ENCODE measurements at regions not wholly inside any gene's neighbourhood (a gene's known extent, or its start where the extent isn't known, plus 50 kb on each side); places are given as distances from the start of the nearest gene placed in this dataset.

GRCh38 chr4:175916626-175917351, 104.7 kb upstream of the GPM6A start:
- TF ChIP-seq CTCF (IDR thresholded peaks at IDR 0.05): no peak
- H3K4me1 Mint-ChIP-seq: no peaks in the 10 kb centered on the region
- DNase-seq: no peak
- no peak overlapping the region for H3K27ac ChIP-seq (ENCODE audit: low read length)
- H3K9me3 Mint-ChIP-seq: peaks cover 4 to 9% of the 10 kb centered on the region in 2 donors
- no peaks in the 10 kb centered on the region for H3K4me1 ChIP-seq (ENCODE audit: control insufficient read depth, insufficient read depth, low read length)
- no peaks in the 10 kb centered on the region for H3K9me3 ChIP-seq (ENCODE audit: control insufficient read depth, insufficient read depth, low read length)
- H3K36me3 ChIP-seq (ENCODE audit: control insufficient read depth, insufficient read depth, low read length): no peaks in the 10 kb centered on the region
- no peak overlapping the region for H3K27ac Mint-ChIP-seq
- no peak for ATAC-seq
- intact Hi-C loops (cut with micrococcal nuclease): no loop called here
- no peak overlapping the region for H3K4me3 Mint-ChIP-seq
- no peaks in the 10 kb centered on the region for H3K27me3 ChIP-seq (ENCODE audit: control insufficient read depth, insufficient read depth, low read length)
- no peaks in the 10 kb centered on the region for H3K27me3 Mint-ChIP-seq (ENCODE audit: low read depth in 2 of 2)
- no peak overlapping the region for H3K4me3 ChIP-seq (ENCODE audit: low read length)
- WGBS (ENCODE audit: insufficient coverage): 90% methylated on average over 6 of the region's 6 CpGs
- no peaks in the 10 kb centered on the region for H3K36me3 Mint-ChIP-seq

- H3K36me3 Mint-ChIP-seq: no peaks in the 10 kb centered on the region
- no peaks in the 10 kb centered on the region for H3K4me1 ChIP-seq (ENCODE audit: control insufficient read depth, insufficient read depth, low read length)
- no peak overlapping the region for H3K4me3 ChIP-seq (ENCODE audit: low read length)
- peaks cover 2% of the 10 kb centered on the region in 2 donors for H3K9me3 Mint-ChIP-seq
- no peak overlapping the region for H3K27ac Mint-ChIP-seq
- H3K27ac ChIP-seq (ENCODE audit: low read length): no peak overlapping the region
- TF ChIP-seq CTCF (IDR thresholded peaks at IDR 0.05): no peak
- no peaks in the 10 kb centered on the region for H3K36me3 ChIP-seq (ENCODE audit: control insufficient read depth, insufficient read depth, low read length)
- 88% methylated on average over 4 of the region's 5 CpGs for WGBS (ENCODE audit: insufficient coverage)
- intact Hi-C loops (cut with micrococcal nuclease): no loop called here
- no peak for ATAC-seq
- no peaks in the 10 kb centered on the region for H3K4me1 Mint-ChIP-seq
- DNase-seq: no peak
- H3K9me3 ChIP-seq (ENCODE audit: control insufficient read depth, insufficient read depth, low read length): no peaks in the 10 kb centered on the region
- H3K27me3 ChIP-seq (ENCODE audit: control insufficient read depth, insufficient read depth, low read length): no peaks in the 10 kb centered on the region
- H3K27me3 Mint-ChIP-seq (ENCODE audit: low read depth in 2 of 2): no peaks in the 10 kb centered on the region
- H3K4me3 Mint-ChIP-seq: no peak overlapping the region
These were observed 115.1 kb upstream of the GPM6A start for GRCh38 chr4:175927121-175927520.

DNA sequence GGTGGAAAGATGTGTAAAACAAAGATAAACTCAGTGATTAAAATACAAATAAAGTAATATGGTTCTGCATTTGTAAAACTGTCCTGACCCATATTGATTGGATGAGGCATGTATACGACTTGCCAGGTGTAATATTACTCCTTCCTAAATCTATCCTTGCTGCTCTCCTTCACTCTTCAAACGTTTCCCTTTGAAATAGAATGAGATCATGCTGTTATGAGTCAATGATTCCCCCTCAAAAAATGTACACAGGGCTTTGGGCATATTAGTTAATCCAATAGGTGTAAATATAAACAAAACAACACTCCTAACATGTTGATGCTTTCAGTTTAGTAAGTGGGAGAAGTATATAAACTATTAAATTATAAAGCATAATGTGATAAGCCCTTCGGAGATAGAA, 117.4 kb upstream of the GPM6A start:
- intact Hi-C loops (cut with micrococcal nuclease): no loop called here
- no peak overlapping the region for H3K4me3 ChIP-seq (ENCODE audit: low read length)
- Mint-ChIP-seq H3K27ac (no peak overlapping the region), H3K27me3 (ENCODE audit: low read depth in 2 of 2) (no peaks in the 10 kb centered on the region), H3K4me1 (no peaks in the 10 kb centered on the region), H3K36me3 (no peaks in the 10 kb centered on the region), H3K9me3 (no peaks in the 10 kb centered on the region), H3K4me3 (no peak overlapping the region)
- no peaks in the 10 kb centered on the region for H3K4me1 ChIP-seq (ENCODE audit: control insufficient read depth, insufficient read depth, low read length)
- WGBS (ENCODE audit: insufficient coverage): no CpG with 5 or more reads among the region's 3 CpGs
- ATAC-seq (no peak), DNase-seq (no peak)
- H3K36me3 ChIP-seq (ENCODE audit: control insufficient read depth, insufficient read depth, low read length): no peaks in the 10 kb centered on the region
- no peaks in the 10 kb centered on the region for H3K27me3 ChIP-seq (ENCODE audit: control insufficient read depth, insufficient read depth, low read length)
- no peaks in the 10 kb centered on the region for H3K9me3 ChIP-seq (ENCODE audit: control insufficient read depth, insufficient read depth, low read length)
- no peak overlapping the region for H3K27ac ChIP-seq (ENCODE audit: low read length)
- TF ChIP-seq CTCF (IDR thresholded peaks at IDR 0.05): no peak

- H3K27me3 ChIP-seq (ENCODE audit: control insufficient read depth, insufficient read depth, low read length): no peaks in the 10 kb centered on the region
- no CpG with 5 or more reads among the region's 3 CpGs for WGBS (ENCODE audit: insufficient coverage)
- H3K9me3 ChIP-seq (ENCODE audit: control insufficient read depth, insufficient read depth, low read length): no peaks in the 10 kb centered on the region
- no peak for TF ChIP-seq CTCF (IDR thresholded peaks at IDR 0.05)
- Mint-ChIP-seq H3K36me3 (no peaks in the 10 kb centered on the region), H3K27ac (no peak overlapping the region), H3K27me3 (ENCODE audit: low read depth in 2 of 2) (no peaks in the 10 kb centered on the region), H3K9me3 (no peaks in the 10 kb centered on the region), H3K4me3 (no peak overlapping the region), H3K4me1 (no peaks in the 10 kb centered on the region)
- ATAC-seq (no peak), DNase-seq (no peak)
- intact Hi-C loops (cut with micrococcal nuclease): no loop called here
- no peaks in the 10 kb centered on the region for H3K36me3 ChIP-seq (ENCODE audit: control insufficient read depth, insufficient read depth, low read length)
- no peaks in the 10 kb centered on the region for H3K4me1 ChIP-seq (ENCODE audit: control insufficient read depth, insufficient read depth, low read length)
- H3K4me3 ChIP-seq (ENCODE audit: low read length): no peak overlapping the region
- no peak overlapping the region for H3K27ac ChIP-seq (ENCODE audit: low read length)
These were observed 117.9 kb upstream of the GPM6A start for GRCh38 chr4:175929932-175930331.

Measured in natural killer cell (primary cell).